HEK293 (cell line): ENCODE measurements at regions not wholly inside any gene's neighbourhood (a gene's known extent, or its start where the extent isn't known, plus 50 kb on each side); places are given as distances from the start of the nearest gene placed in this dataset.

Source experiments
- CTCF ChIA-PET: fragments of 350-600 bp; formaldehyde crosslinking; extraction: SDS; loops from one replicate; lab custom pipeline; 2021; ENCODE audit warnings: antibody characterized with exemption; lab: Yijun Ruan, JAX
- POLR2A ChIA-PET: fragments of 300-600 bp; formaldehyde crosslinking; extraction: SDS; loops from one replicate; lab custom pipeline; 2020; ENCODE audit warnings: antibody characterized with exemption, inconsistent platforms; lab: Yijun Ruan, JAX
- H3K27ac ChIP-seq: fragments of 200-500 bp; sonication (Bioruptor generic); 2 replicates; pipeline ENCODE4 v1.5.1; 2014; ENCODE audit warnings: low read depth, low read length, control low read depth, inconsistent platforms; ENCODE audit errors: extremely low read depth
- H3K36me3 ChIP-seq, 2 experiments: fragments of 200-500 bp in 1 of 2; sonication (Bioruptor generic) in 1 of 2; 1 replicate in 1 of 2; 2 replicates in 1 of 2; pipeline ENCODE4 v1.5.1; 2014 to 2017; ENCODE audit warnings: inconsistent platforms in 2 of 2, low read length in 2 of 2; ENCODE audit not compliant: control insufficient read depth in 2 of 2, insufficient read depth in 1 of 2
- H3K4me1 ChIP-seq: fragments of 200-500 bp; sonication (Bioruptor generic); 2 replicates; pipeline ENCODE4 v1.5.1; 2014; ENCODE audit warnings: mild to moderate bottlenecking, low read length, inconsistent platforms; ENCODE audit not compliant: control insufficient read depth, insufficient read depth
- H3K4me3 ChIP-seq: 2 replicates; pipeline ENCODE4 v1.5.1; 2011; ENCODE audit warnings: low read depth, mild to moderate bottlenecking, control low read depth, low read length, moderate library complexity
- H3K9me3 ChIP-seq: fragments of 200-500 bp; sonication (Bioruptor generic); 2 replicates; pipeline ENCODE4 v1.5.1; 2014; ENCODE audit warnings: low read depth, low read length, inconsistent platforms; ENCODE audit not compliant: control insufficient read depth, insufficient read depth
- ZBTB8A ChIP-seq: fragments of 450-650 bp; formaldehyde crosslinking; IDR thresholded peaks from 2 replicates; pipeline ENCODE4 v1.5.1; 2016; ENCODE audit warnings: missing biosample characterization, missing genetic modification characterization
- ZFHX2 ChIP-seq: fragments of 450-650 bp; formaldehyde crosslinking; conservative IDR thresholded peaks from 2 replicates; pipeline ENCODE4 v1.5.1; 2016; ENCODE audit warnings: missing biosample characterization, missing genetic modification characterization
- ZFP37 ChIP-seq: fragments of 450-650 bp; formaldehyde crosslinking; IDR thresholded peaks from 2 replicates; pipeline ENCODE4 v1.5.1; 2016; ENCODE audit warnings: missing biosample characterization, missing genetic modification characterization
- ZNF138 ChIP-seq: fragments of 450-650 bp; formaldehyde crosslinking; IDR thresholded peaks from 2 replicates; pipeline ENCODE4 v1.5.1; 2016; ENCODE audit warnings: missing biosample characterization, missing genetic modification characterization, borderline replicate concordance
- ZNF146 ChIP-seq: fragments of 450-650 bp; formaldehyde crosslinking; IDR thresholded peaks from 2 replicates; pipeline ENCODE4 v1.5.1; 2016; ENCODE audit warnings: missing biosample characterization, missing genetic modification characterization
- ZNF169 ChIP-seq: fragments of 450-650 bp; formaldehyde crosslinking; IDR thresholded peaks from 2 replicates; pipeline ENCODE4 v1.5.1; 2016; ENCODE audit warnings: missing biosample characterization, missing genetic modification characterization
- ZNF26 ChIP-seq: fragments of 450-650 bp; formaldehyde crosslinking; IDR thresholded peaks from 2 replicates; pipeline ENCODE4 v1.5.1; 2016; ENCODE audit warnings: missing biosample characterization, missing genetic modification characterization
- ZNF292 ChIP-seq: fragments of 450-650 bp; formaldehyde crosslinking; IDR thresholded peaks from 2 replicates; pipeline ENCODE4 v1.5.1; 2016; ENCODE audit warnings: low read depth, missing biosample characterization, missing genetic modification characterization, borderline replicate concordance
- ZNF302 ChIP-seq: fragments of 450-650 bp; formaldehyde crosslinking; IDR thresholded peaks from 2 replicates; pipeline ENCODE4 v1.5.1; 2016; ENCODE audit warnings: missing biosample characterization, missing genetic modification characterization, low read depth
- ZNF311 ChIP-seq: fragments of 450-650 bp; formaldehyde crosslinking; IDR thresholded peaks from 2 replicates; pipeline ENCODE4 v1.5.1; 2017; ENCODE audit warnings: missing biosample characterization, missing genetic modification characterization, borderline replicate concordance
- ZNF324 ChIP-seq: fragments of 450-650 bp; formaldehyde crosslinking; IDR thresholded peaks from 2 replicates; pipeline ENCODE4 v1.5.1; 2016; ENCODE audit warnings: missing biosample characterization, missing genetic modification characterization
- ZNF354C ChIP-seq: fragments of 450-650 bp; formaldehyde crosslinking; IDR thresholded peaks from 2 replicates; pipeline ENCODE4 v1.5.1; 2016; ENCODE audit warnings: missing biosample characterization, missing genetic modification characterization, low read depth, borderline replicate concordance
- ZNF366 ChIP-seq: fragments of 450-650 bp; formaldehyde crosslinking; conservative IDR thresholded peaks from 2 replicates; pipeline ENCODE4 v1.5.1; 2016; ENCODE audit warnings: missing biosample characterization, missing genetic modification characterization
- ZNF473 ChIP-seq: fragments of 450-650 bp; formaldehyde crosslinking; IDR thresholded peaks from 2 replicates; pipeline ENCODE4 v1.5.1; 2017; ENCODE audit warnings: missing biosample characterization, missing genetic modification characterization
- ZNF544 ChIP-seq: fragments of 450-650 bp; formaldehyde crosslinking; IDR thresholded peaks from 2 replicates; pipeline ENCODE4 v1.5.0; 2017; ENCODE audit warnings: missing biosample characterization, missing genetic modification characterization
- ZNF624 ChIP-seq: fragments of 450-650 bp; formaldehyde crosslinking; IDR thresholded peaks from 2 replicates; pipeline ENCODE4 v1.5.1; 2017; ENCODE audit warnings: missing biosample characterization, missing genetic modification characterization
- ZNF785 ChIP-seq: fragments of 450-650 bp; formaldehyde crosslinking; IDR thresholded peaks from 2 replicates; pipeline ENCODE4 v1.5.1; 2016; ENCODE audit warnings: missing biosample characterization, missing genetic modification characterization
- TF ChIP-seq, protein P1 (sequence below): IDR thresholded peaks from 2 replicates; pipeline ENCODE4 v1.6.1; 2011; ENCODE audit warnings: mild to moderate bottlenecking, low read depth, low read length, borderline replicate concordance
- TF ChIP-seq, protein P2 (sequence below): fragments of 450-650 bp; formaldehyde crosslinking; IDR thresholded peaks from 2 replicates; pipeline ENCODE4 v1.5.1; 2016; ENCODE audit warnings: missing biosample characterization, missing genetic modification characterization
- TF ChIP-seq, protein P3 (sequence below): fragments of 450-650 bp; IDR thresholded peaks from 2 replicates; pipeline ENCODE4 v1.5.1; 2018; ENCODE audit warnings: missing biosample characterization, mild to moderate bottlenecking, missing genetic modification characterization
- TF ChIP-seq, protein P4 (sequence below): fragments of 450-650 bp; formaldehyde crosslinking; IDR thresholded peaks from 2 replicates; pipeline ENCODE4 v1.5.1; 2016; ENCODE audit warnings: missing biosample characterization, missing genetic modification characterization, borderline replicate concordance
- TF ChIP-seq, protein P5 (sequence below): fragments of 450-650 bp; formaldehyde crosslinking; IDR thresholded peaks from 2 replicates; pipeline ENCODE4 v1.5.1; 2016; ENCODE audit warnings: missing biosample characterization, missing genetic modification characterization

DNA sequence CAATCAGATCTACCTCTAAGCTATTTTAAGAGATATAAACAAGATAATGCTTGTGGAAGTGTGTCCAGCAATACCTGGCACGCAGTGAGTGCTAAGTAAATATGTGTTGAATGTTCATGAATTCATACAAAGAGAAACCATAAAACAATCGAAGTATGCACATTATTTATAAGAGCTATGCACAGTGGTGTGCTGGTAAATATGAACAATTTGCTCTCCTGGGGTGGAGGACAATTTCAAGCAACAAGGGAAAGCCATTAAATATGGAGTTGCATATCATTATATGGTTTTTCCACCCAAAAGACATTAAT is 526.6 kb upstream of the MARCKS start (continued):
- TF ChIP-seq, protein P1, sequence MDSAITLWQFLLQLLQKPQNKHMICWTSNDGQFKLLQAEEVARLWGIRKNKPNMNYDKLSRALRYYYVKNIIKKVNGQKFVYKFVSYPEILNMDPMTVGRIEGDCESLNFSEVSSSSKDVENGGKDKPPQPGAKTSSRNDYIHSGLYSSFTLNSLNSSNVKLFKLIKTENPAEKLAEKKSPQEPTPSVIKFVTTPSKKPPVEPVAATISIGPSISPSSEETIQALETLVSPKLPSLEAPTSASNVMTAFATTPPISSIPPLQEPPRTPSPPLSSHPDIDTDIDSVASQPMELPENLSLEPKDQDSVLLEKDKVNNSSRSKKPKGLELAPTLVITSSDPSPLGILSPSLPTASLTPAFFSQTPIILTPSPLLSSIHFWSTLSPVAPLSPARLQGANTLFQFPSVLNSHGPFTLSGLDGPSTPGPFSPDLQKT: no peak
- no peak for TF ChIP-seq ZFHX2 (tag by site-specific recombination)
- no peak for TF ChIP-seq ZNF785
- no peak for TF ChIP-seq ZNF138 (tag by site-specific recombination)
- TF ChIP-seq ZNF292 (tag by site-specific recombination): no peak
- TF ChIP-seq ZNF354C (tag by site-specific recombination): no peak
- TF ChIP-seq, all 188 proteins: peak for 0

DNA sequence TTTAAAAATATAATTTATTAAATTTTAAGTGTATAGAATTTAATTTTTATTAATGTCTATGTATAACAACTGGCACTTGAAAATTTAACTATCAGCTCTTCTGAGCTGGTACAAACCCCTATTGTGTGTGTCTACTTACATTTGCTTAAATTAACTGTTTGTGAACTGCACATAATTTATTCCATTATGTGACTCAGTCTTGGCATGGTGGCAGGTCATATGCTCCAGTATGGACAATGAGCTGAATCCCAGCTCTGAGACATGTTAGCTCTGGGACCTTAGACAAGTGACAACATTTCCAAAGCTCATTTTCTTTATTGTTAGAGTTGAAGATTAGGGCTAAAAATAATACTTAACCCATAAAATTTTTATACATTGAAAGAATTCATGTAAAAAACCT is 526.1 kb upstream of the MARCKS start:
- no peaks in the 10 kb centered on the region for H3K9me3 ChIP-seq
- no peak overlapping the region for H3K27ac ChIP-seq
- H3K36me3 ChIP-seq: no peaks in the 10 kb centered on the region
- no peaks in the 10 kb centered on the region for H3K4me1 ChIP-seq
- POLR2A ChIA-PET: interaction anchor here (0.5 to 1.1 kb wide), 2 partner anchors 34 to 306 kb away, joined by 3 to 5 read pairs; no protein-coding TSS in a partner anchor
- CTCF ChIA-PET: interaction anchor here (0.8 to 1.6 kb wide), 3 partner anchors 24 to 548 kb away, joined by 3 to 6 read pairs (median 4); no protein-coding TSS in a partner anchor
- TF ChIP-seq ZBTB8A (no peak), ZNF544 (tag by site-specific recombination) (no peak), ZNF473 (tag by site-specific recombination) (no peak), ZNF311 (tag by site-specific recombination) (no peak), ZNF302 (no peak), ZNF366 (no peak), ZFP37 (no peak), ZNF324 (tag by site-specific recombination) (no peak), ZNF26 (tag by site-specific recombination) (no peak), ZNF146 (tag by site-specific recombination) (no peak), ZNF624 (tag by site-specific recombination) (no peak), ZNF169 (tag by site-specific recombination) (no peak)
- TF ChIP-seq, protein P2, sequence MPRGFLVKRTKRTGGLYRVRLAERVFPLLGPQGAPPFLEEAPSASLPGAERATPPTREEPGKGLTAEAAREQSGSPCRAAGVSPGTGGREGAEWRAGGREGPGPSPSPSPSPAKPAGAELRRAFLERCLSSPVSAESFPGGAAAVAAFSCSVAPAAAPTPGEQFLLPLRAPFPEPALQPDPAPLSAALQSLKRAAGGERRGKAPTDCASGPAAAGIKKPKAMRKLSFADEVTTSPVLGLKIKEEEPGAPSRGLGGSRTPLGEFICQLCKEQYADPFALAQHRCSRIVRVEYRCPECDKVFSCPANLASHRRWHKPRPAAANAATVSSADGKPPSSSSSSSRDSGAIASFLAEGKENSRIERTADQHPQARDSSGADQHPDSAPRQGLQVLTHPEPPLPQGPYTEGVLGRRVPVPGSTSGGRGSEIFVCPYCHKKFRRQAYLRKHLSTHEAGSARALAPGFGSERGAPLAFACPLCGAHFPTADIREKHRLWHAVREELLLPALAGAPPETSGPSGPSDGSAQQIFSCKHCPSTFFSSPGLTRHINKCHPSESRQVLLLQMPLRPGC (tag by site-specific recombination): no peak
- TF ChIP-seq, protein P3, sequence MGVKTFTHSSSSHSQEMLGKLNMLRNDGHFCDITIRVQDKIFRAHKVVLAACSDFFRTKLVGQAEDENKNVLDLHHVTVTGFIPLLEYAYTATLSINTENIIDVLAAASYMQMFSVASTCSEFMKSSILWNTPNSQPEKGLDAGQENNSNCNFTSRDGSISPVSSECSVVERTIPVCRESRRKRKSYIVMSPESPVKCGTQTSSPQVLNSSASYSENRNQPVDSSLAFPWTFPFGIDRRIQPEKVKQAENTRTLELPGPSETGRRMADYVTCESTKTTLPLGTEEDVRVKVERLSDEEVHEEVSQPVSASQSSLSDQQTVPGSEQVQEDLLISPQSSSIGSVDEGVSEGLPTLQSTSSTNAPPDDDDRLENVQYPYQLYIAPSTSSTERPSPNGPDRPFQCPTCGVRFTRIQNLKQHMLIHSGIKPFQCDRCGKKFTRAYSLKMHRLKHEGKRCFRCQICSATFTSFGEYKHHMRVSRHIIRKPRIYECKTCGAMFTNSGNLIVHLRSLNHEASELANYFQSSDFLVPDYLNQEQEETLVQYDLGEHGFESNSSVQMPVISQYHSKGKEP: no peak
- TF ChIP-seq, protein P4, sequence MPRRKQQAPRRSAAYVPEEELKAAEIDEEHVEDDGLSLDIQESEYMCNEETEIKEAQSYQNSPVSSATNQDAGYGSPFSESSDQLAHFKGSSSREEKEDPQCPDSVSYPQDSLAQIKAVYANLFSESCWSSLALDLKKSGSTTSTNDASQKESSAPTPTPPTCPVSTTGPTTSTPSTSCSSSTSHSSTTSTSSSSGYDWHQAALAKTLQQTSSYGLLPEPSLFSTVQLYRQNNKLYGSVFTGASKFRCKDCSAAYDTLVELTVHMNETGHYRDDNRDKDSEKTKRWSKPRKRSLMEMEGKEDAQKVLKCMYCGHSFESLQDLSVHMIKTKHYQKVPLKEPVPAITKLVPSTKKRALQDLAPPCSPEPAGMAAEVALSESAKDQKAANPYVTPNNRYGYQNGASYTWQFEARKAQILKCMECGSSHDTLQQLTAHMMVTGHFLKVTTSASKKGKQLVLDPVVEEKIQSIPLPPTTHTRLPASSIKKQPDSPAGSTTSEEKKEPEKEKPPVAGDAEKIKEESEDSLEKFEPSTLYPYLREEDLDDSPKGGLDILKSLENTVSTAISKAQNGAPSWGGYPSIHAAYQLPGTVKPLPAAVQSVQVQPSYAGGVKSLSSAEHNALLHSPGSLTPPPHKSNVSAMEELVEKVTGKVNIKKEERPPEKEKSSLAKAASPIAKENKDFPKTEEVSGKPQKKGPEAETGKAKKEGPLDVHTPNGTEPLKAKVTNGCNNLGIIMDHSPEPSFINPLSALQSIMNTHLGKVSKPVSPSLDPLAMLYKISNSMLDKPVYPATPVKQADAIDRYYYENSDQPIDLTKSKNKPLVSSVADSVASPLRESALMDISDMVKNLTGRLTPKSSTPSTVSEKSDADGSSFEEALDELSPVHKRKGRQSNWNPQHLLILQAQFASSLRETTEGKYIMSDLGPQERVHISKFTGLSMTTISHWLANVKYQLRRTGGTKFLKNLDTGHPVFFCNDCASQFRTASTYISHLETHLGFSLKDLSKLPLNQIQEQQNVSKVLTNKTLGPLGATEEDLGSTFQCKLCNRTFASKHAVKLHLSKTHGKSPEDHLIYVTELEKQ (tag by site-specific recombination): no peak
- TF ChIP-seq, protein P5, sequence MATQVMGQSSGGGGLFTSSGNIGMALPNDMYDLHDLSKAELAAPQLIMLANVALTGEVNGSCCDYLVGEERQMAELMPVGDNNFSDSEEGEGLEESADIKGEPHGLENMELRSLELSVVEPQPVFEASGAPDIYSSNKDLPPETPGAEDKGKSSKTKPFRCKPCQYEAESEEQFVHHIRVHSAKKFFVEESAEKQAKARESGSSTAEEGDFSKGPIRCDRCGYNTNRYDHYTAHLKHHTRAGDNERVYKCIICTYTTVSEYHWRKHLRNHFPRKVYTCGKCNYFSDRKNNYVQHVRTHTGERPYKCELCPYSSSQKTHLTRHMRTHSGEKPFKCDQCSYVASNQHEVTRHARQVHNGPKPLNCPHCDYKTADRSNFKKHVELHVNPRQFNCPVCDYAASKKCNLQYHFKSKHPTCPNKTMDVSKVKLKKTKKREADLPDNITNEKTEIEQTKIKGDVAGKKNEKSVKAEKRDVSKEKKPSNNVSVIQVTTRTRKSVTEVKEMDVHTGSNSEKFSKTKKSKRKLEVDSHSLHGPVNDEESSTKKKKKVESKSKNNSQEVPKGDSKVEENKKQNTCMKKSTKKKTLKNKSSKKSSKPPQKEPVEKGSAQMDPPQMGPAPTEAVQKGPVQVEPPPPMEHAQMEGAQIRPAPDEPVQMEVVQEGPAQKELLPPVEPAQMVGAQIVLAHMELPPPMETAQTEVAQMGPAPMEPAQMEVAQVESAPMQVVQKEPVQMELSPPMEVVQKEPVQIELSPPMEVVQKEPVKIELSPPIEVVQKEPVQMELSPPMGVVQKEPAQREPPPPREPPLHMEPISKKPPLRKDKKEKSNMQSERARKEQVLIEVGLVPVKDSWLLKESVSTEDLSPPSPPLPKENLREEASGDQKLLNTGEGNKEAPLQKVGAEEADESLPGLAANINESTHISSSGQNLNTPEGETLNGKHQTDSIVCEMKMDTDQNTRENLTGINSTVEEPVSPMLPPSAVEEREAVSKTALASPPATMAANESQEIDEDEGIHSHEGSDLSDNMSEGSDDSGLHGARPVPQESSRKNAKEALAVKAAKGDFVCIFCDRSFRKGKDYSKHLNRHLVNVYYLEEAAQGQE: no peak
- TF ChIP-seq, all 188 proteins: peak for 0
- H3K4me3 ChIP-seq: no peak overlapping the region
